ENCODE measurements at regions not wholly inside any gene's neighbourhood (a gene's known extent, or its start where the extent isn't known, plus 50 kb on each side); places are given as distances from the start of the nearest gene placed in this dataset.
"Not testable (repeated sequence)": the region's sequence is repeated elsewhere in the genome, so short reads cannot be mapped to it uniquely, and the experiment has no call there.

- TF ChIP-seq CTCF (conservative IDR thresholded peaks at IDR 0.05; ENCODE audit: low read depth, low read length); EZH2phosphoT487 (IDR thresholded peaks at IDR 0.05; ENCODE audit: borderline replicate concordance, low read length): not testable (repeated sequence)
These were observed 360.8 kb upstream of the FAR2 start for GRCh38 chr12:28788256-28788655.

Data from PC-3 (cell line).